K562 (cell line): ENCODE measurements at regions not wholly inside any gene's neighbourhood (a gene's known extent, or its start where the extent isn't known, plus 50 kb on each side); places are given as distances from the start of the nearest gene placed in this dataset.

ENCODE experiments used
- CTCF ChIP-seq, 3 experiments: IDR thresholded peaks in 2 of 3; conservative IDR thresholded peaks in 1 of 3; 2 replicates each; pipeline ENCODE4 v1.5.1; 2011 to 2012; ENCODE audit warnings: low read length in 3 of 3, mild to moderate bottlenecking in 3 of 3, control low read depth in 2 of 3, improper control_type of control experiment in 1 of 3, inconsistent platforms in 1 of 3, low read depth in 1 of 3, mixed read lengths in 1 of 3, moderate library complexity in 1 of 3; ENCODE audit not compliant: insufficient read depth in 2 of 3
- ESRRA ChIP-seq: fragments of 450-650 bp; IDR thresholded peaks from 2 replicates; pipeline ENCODE4 v1.6.1; 2014; ENCODE audit warnings: low read depth, mild to moderate bottlenecking, moderate library complexity, borderline replicate concordance
- FOSL1 ChIP-seq: fragments of 200-800 bp; sonication (Bioruptor generic); conservative IDR thresholded peaks from 2 replicates; pipeline ENCODE4 v1.6.1; 2016; ENCODE audit warnings: missing genetic modification characterization, missing compliant biosample characterization
- FOXA1 ChIP-seq: fragments of 450-650 bp; IDR thresholded peaks from 2 replicates; pipeline ENCODE4 v1.6.1; 2016; ENCODE audit warnings: mild to moderate bottlenecking, borderline replicate concordance
- NONO ChIP-seq, 2 experiments: fragments of 200-400 bp in 1 of 2; fragments of 450-650 bp in 1 of 2; formaldehyde crosslinking in 1 of 2; IDR thresholded peaks; 2 replicates each; pipeline ENCODE4 v1.6.1; 2017; ENCODE audit warnings: low read depth in 2 of 2, mild to moderate bottlenecking in 2 of 2, moderate library complexity in 2 of 2, low read length in 1 of 2
- TAF1 ChIP-seq: IDR thresholded peaks from 2 replicates; pipeline ENCODE4 v1.6.1; 2011; ENCODE audit warnings: mild to moderate bottlenecking, low read length, moderate library complexity; ENCODE audit not compliant: insufficient read depth, control insufficient read depth, severe bottlenecking; ENCODE audit errors: extremely low read depth
- ZBTB1 ChIP-seq: sonication (generic); formaldehyde crosslinking; IDR thresholded peaks from 2 replicates; pipeline ENCODE4 v1.8.1; 2023; ENCODE audit warnings: missing genetic modification reagents, low read depth, mild to moderate bottlenecking, borderline replicate concordance
- ZNF655 ChIP-seq: fragments of 250-450 bp; sonication (Bioruptor Pico); IDR thresholded peaks from 2 replicates; pipeline ENCODE4 v1.5.0; 2021
- ZNF696 ChIP-seq: fragments of 250-450 bp; sonication (Bioruptor Pico); conservative IDR thresholded peaks from 2 replicates; pipeline ENCODE4 v1.4.0; 2020; ENCODE audit warnings: mild to moderate bottlenecking, moderate library complexity

GRCh38 chr17:70414300-70414699, 245.0 kb downstream of the KCNJ2 start:
- TF ChIP-seq CTCF (IDR thresholded peaks at IDR 0.05 in 2 of 3, conservative IDR thresholded peaks at IDR 0.05 in 1 of 3; ENCODE audit: insufficient read depth in 2 of 3, low read depth in 1 of 3, low read length in 3 of 3) (no peak), TAF1 (no peak), ZBTB1 (CRISPR knock-in tag) (no peak), NONO (IDR thresholded peaks at IDR 0.05; ENCODE audit: low read depth in 2 of 2, low read length in 1 of 2) (no peak), FOSL1 (tag) (no peak), ZNF696 (CRISPR knock-in tag) (no peak), ESRRA (no peak), ZNF655 (CRISPR knock-in tag) (no peak), FOXA1 (no peak)
